ENCODE measurements at regions not wholly inside any gene's neighbourhood (a gene's known extent, or its start where the extent isn't known, plus 50 kb on each side); places are given as distances from the start of the nearest gene placed in this dataset.
"Not testable (repeated sequence)": the region's sequence is repeated elsewhere in the genome, so short reads cannot be mapped to it uniquely, and the experiment has no call there.

DNA sequence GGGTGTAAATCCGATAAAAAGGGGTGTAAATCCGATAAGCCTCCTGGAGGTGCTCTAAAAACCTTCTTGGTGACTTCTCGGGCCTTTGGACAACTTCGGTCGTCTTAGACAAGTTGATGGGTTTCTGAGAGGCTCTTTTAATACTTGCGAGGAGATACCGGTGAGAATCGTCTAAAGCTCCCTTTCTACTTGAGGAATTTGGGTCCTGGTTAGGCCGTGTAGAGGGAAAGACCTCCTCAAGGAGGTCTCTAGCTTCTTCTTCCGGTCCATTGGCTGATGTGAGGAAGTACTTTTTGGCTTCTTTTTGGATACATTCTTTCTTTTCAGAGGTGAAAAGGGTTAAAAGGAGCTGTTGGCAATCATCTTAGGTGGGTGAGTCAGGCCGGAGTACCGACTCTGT is 128.5 kb downstream of the ART5 start:
- DNase-seq = not testable (repeated sequence)

DNA sequence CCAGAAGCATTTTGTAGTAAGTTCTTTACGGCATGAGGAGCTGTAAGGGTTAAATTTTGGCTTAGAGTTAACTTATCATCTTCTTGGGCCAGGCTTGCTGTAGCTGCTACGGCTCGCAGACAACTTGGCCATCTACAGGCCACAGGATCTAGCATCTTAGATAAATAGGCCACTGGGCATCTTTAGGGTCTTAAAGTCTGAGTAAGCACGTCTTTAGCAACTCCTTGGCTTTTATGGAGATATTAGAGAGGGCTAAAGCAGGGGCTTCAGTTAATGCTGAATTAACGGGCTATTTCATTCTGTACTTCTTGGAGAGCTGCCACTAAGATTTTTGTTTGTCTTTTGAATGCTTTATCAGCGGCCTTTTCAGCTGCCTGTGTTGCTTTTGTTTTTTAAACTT is 129.0 kb downstream of the ART5 start:
- DNase-seq = not testable (repeated sequence)

DNA sequence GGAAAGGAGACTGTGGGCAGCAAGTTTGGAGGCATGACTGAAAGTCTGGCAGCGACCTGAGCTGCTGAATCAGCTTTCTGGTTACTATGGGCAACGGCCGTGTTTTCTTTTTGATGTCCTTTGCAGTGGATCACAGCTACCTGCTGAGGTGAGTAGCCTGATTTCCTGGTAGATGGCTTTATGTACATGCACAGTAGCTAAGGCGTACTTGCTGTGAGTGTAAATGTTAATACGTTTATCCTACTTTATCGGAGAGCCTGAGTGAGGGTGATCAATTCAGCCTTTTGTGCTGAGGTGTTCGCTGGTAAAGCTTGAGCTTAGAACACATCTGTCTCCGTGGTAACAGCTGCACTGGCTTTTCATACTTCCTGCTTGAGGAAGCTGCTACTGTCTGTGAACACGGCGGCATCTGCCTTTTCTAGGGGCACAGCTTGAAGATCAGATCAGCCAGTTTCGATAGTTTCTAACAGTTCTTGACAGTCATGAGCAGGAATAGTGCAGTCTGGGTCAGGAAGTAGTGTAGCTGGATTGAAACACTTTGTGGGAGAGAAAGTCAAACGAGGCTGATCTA is 129.6 kb downstream of the ART5 start:
- DNase-seq = peak; percentile 56

DNA sequence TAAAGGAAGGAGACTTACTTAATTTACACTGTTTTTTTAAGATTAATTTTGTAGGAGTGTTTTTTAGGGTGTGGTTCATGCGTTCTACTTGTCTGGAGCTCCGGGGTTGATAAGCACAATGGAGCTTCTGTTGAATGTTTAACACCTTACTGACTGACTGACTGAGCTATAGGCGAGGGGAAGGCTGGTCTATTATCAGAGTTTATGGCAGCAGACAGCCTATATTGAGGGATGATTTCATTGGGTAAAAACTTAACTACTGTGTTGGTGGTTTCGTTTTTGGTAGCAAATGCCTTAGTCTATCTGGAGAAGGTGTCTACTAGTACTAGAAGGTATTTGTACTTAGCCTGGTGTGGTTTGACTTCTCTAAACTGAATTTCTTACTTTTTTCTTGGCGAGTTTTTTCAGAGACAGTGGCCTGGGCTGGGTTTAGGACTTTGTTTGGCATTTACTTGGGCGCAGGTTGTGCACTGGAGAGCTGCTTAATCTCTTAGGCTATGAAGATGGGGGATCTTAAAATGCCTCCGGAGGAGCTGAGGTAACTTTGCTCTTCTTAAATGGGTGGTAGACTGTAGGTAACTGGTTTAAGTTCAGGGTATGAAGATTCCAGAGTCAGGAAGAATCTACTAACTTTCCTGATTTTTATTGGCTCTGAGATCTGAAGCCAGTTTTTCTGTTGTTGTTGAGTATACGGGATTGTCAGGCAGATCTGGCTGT is 130.2 kb downstream of the ART5 start:
- DNase-seq = not testable (repeated sequence)

DNA sequence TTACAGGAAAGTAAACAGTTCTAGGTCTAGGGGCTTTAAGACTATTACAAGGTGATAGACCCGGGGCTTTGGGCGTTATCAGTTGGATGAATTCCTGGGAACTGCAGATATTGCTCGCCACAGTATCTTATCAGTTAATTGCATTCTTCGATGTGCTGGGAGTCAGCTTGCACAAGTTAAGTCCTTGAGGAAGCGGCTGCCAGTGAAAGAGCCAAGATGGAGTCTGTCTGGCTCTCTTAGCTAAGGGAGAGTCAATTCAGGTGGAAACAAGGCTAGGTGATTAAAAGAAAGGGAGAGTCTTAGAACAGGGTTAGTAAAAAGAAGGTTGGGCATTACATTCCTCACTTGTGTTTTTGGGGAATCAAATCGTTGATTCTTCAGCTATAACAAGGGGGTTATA is 130.6 kb upstream of the ZNF195 start:
- DNase-seq = not testable (repeated sequence)

DNA sequence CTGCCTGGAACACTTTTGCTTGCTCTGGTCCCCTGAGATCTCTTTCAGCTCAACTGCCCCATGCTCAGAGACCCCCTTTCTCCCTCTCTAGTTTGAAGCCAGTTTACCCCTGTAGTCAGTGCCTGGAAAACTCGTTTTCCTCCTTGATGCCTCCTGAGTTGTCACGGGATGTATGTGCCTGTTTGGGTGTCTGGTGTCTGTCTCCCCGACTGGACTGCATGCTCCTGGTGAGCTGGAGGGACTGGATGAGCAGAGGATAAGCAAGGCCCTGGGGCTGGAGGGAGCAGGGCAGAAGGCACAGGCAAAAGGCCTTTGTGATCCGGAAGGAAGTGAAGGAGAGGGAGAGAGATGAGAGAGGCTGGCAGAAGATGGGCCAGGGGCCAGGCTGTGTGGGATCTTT is 120.3 kb upstream of the ZNF195 start:
- DNase-seq = not testable (repeated sequence)

DNA sequence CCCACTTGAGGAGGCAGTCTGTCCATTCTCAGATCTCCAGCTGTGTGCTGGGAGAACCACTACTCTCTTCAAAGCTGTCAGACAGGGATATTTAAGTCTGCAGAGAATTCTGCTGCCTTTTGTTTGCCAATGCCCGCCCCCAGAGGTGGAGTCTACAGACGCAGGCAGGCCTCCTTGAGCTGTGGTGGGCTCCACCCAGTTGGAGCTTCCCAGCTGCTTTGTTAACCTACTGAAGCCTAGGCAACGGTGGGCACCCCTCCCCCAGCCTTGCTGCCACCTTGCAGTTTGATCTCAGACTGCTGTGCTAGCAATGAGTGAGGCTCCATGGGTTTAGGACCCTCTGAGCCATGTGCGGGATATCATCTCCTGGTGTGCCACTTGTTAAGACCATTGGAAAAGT is 119.4 kb upstream of the ZNF195 start:
- peak; percentile 35 for DNase-seq

DNA sequence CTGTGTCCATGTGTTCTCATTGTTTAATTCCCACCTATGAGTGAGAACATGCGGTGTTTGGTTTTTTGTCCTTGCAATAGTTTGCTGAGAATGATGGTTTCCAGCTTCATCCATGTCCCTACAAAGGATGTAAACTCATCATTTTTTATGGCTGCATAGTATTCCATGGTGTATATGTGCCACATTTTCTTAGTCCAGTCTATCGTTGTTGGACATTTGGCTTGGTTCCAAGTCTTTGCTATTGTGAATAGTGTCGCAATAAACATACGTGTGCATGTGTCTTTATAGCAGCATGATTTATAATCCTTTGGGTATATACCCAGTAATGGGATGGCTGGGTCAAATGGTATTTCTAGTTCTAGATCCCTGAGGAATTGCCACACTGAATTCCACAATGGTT is 114.2 kb upstream of the ZNF195 start:
- not testable (repeated sequence) for DNase-seq

DNA sequence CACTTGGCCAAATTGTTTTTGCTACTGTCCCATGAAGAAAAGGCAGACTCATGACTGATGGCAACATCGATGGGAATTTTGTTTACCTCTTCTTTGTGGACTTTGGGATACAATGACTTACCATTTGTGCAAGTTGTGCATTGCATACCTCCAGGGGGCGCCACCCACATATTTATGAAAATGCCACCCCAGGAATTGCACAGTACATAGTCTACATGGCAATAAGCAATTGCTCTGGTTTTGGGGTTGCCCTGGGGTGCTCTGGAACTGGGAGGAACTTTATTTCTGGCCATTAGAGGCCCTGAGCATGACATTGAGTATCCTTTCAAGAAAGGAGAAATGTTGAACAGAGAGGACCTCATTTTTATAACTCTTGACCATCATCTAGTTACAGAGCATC is 109.1 kb upstream of the ZNF195 start:
- not testable (repeated sequence) for DNase-seq

DNA sequence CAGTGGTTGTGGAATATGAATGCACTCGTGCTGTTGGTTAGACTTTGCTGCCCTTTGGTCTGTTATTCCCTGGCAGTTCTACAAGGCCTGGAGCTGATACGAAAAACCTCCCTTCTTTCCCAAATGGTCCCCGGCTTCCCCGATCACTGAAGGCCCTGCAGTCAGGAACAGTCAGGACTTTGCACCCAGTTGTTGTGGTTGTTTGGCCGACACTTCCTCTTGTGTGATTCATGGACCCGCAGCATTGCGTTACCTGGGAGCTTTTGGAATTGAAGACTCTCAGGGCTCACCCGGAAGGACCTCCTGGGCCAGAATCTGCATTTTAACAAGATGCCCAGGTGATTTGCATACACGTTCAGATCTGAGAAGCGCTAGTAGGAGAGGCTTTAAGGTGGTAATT is 106.8 kb upstream of the ZNF195 start:
- not testable (repeated sequence) for DNase-seq

DNA sequence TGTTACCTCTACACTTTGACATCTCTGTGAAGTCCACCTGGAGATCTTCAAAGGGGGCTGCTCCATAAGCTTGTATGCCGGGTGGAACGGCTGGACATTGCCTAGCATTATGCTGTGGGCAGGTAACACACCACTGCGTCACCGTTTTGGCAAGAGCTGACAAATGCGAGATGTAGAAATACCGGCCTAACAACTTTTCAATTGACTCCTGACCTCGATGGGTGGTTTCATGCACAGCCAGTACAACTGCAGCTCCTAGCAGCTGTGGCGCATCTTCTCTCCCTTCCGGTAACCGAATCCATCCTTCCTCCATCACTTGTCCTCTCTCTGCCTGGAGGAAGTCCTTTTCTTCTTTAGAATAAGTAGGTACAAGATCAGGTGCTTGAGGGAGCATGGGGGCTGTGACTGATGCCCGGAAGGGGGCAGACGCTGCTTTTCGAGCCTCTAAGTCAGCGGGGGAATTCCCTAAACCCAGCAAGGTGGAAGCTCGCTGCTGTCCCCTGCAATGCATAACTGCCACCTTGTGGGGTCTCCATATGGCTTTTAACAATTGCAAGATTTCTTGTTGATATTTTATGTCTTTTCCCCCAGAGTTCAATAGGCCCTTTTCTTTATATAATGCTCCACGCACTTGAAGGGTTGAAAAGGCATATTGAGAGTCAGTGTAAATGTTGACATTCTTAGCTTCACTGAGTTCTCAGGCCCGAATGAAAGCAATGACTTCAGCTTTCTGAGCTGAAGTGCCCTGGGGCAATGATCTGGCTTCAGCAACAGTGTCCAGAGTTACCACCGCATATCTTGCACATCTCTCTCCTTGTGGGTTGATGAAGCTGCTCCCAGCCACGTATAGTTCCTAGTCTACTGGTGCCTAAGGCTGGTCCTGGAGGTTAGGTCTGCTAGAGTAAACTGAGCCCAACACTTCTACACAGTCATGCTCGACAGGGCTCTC is 98.3 kb upstream of the ZNF195 start:
- DNase-seq = not testable (repeated sequence)

DNA sequence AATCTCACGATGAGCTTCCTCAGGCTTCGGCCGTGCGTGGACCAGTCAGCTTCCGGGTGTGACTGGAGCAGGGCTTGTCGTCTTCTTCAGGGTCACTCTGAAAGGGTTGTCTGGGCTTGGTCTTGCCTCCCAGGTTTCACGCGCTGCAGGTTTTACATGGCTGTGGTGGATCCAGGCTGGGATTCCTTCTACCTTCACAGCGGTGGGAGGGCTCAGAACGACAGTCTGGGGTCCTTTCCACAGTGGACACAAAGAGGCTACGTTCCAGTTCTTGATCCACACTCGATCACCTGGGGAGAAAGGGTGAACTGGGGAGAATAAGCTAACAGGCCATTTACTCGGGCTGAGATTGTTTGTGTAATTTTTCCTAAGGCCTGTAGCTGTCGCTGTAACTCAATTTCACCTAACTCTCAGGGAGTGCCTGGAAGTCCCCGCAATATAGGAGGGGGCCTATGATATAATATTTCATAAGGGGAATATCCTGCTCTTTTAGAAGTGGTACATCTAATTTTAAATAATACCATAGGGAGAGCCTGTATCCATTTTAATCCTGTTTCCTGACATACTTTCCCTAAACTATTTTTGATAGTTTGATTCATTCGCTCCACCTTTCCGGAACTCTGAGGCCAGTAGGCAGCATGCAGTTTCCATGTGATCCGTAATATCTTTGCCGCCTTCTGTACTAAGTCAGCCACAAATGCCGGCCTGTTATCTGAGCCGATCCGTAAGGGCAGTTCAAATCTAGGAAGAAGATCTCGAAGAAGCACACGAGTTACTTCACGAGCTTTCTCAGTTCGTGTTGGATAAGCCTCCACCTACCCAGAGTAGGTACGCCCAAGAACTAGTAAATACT is 97.4 kb upstream of the ZNF195 start:
- not testable (repeated sequence) for DNase-seq

DNA sequence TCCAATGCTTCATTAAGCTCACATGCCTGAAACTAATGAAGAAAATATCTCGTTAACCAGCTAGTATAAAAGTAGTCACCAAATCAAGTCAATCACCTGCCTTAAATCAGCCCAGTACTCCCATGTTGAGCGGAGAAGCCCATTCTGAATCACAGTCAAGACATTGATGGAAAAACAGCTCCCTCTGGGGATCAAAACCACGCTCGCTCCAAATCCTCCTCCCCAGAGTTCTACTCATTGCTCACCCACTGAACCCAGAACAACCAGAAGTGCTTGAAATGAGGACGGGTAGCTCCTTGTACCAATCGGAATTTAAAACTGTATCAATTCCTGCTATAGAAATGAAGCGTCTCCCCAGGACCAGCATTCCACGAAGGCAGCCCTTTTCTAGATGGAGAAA is 90.0 kb upstream of the ZNF195 start:
- DNase-seq = not testable (repeated sequence)

DNA sequence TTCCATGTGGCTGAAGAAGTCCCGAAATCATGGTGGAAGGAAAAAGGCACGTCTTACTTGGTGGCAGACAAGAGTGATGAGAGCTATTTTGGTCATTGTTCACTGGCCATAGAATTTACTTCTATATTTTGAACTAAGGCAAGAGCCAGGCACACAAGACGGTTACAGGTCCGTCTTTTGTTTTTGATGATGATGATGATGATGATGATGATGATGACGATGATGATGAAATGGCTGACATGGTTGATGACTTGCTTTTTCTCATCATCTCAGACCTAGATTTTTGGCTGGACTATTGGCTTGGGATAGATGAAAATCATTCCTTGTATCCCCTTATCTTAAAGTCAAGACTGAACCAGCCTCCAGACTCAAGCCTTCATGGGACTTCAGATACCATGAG is 88.7 kb upstream of the ZNF195 start:
- DNase-seq = not testable (repeated sequence)

DNA sequence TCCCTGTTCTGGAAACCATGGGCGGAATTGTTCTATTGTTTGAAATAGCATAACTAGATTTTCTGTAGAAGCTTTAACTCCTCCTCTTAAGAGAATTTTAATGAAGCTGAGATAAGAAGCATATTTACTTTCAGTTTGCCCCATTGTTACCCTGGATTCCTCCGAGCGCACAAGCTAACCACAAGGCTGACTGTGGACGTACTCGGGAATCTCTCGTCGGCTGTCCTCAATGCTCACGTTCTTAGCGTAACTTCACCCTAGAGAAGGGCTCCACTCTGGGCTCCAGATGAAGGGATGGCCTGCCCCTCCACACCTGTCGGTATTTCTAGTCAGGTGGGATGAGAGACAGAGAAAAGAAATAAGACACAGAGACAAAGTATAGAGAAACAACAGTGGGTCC is 76.7 kb upstream of the ZNF195 start:
- DNase-seq = not testable (repeated sequence)

DNA sequence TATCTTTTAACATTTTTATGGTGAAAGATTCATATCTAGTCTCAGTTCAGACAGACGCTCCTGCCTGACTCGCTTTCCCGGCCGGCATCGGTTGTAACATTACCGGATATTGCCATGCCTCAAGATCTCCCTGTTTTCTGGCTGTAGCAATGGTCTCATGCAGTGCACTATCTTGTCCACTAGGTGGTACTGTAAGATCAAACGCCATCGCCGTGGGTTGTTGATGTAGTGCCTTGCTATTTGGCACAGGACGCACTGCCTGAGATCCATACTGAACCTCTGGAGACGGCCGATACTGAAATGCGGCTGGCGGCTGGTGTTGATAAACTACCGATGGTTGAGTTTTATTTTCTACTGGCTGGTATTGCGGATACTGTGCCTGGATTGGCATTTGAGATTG is 75.9 kb upstream of the ZNF195 start:
- peak; percentile 52 for DNase-seq

DNA sequence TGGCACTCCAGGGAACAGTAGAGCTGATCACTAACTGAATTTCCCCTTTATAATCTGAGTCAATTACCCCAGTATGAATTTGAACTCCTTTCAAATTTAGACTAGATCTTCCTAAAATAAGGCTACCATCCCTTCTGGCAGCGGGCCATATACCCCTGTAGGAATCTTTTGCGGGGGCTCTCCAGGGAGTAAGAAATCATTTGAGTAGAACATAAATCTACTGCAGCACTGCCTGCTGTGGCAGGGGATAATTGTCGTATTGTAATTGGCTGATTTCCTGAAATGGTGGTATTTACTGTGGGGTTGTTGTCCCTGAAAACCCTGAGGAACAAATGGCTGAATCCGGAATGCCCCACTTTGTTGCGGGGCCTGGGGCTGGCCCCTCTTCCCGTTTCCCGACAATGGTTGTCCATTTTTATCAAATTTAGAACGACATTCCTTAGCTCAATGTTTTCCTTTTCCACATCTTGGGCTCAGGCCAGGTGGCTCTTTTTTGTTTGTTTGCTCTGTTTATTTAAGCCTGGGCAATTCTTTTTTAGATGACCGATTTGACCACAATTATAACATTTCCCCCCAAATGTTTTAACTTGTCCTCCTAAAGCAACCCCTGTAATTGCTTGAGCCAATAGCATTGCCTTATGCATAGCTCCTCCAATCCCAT is 74.8 kb upstream of the ZNF195 start:
- DNase-seq = not testable (repeated sequence)

DNA sequence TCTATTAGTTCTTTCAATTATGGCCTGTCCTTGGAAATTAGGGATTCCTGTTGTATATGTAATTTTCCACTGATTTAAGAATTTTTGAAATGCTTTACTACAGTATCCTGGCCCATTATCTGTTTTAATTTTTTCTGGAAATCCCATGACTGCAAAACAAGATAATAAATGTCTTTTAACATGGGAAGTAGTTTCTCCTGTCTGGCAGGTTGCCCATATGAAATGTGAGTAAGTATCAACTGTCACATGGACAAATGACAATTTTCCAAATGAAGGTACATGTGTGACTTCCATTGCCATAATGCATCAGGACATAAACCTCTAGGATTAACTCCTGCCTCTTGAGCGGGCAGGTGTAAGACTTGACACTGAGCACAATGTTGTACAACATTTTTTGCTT is 71.9 kb upstream of the ZNF195 start:
- not testable (repeated sequence) for DNase-seq

DNA sequence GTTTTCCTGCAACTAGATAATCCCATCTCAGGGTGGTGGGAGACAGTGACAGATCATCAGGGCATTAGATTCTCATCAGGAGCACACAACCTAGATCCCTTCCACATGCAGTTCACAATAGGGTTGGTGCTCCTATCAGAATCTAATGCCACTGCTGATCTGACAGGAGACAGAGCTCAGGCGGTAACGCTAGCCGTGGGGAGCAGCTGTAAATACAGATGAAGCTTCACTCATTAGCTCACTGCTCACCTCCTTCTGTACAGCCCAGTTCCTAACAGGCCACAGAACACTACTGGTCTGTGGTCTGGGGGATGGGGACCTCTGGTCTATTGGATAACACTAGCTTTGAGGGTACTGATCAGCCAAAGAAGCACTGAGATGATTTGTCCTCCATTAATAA is 66.6 kb upstream of the ZNF195 start:
- DNase-seq = not testable (repeated sequence)

DNA sequence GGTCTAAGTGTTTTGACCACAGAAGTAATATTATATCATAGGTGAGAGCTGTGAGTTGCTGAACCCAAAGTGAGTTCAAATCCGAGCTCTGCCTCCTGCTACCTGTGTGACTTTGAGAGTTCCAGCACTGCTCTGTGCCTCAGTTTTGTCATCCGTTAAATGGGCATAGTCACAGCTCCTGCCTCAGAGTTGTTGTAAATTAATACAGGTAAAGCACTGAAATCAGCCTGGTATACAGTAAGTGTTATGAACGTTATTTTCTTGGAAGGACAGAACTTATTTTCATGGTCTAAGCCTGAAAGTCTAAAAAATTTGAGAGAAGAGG is 65.4 kb upstream of the ZNF195 start:
- DNase-seq = not testable (repeated sequence)

DNA sequence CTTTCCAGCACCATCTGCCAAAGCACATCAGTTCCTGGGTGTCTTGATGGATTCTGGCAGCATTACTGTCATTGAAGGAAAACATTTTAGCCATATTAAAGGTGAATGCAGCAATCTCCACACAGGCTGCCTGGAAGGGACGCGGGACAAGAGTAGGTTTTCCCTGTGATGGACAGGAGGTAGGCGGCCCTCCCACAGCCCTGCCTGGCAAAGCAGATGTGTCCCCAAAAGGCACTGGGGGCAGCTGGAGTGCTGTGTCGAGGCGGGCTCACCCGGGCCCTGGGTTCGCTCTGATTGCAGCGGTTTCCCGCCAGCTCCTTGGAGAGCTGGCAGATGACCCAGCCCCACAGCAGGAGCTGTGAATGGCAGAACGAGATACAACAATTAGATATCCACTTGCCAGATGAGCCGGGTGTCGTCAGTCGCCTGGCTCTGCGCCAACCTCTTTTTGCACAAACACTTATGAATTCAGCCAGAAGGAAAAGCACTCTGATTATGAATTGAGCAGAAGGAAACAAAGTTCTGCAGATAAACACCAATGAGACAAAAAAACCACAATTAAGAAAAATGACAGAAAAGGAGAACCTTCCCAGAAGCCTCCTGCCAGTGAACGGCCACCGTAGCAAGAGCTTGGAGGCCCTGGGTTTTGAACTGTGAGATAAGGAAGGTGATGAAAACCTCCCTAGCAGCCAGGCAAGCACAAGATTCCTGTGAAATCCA is 64.9 kb upstream of the ZNF195 start:
- not testable (repeated sequence) for DNase-seq

DNA sequence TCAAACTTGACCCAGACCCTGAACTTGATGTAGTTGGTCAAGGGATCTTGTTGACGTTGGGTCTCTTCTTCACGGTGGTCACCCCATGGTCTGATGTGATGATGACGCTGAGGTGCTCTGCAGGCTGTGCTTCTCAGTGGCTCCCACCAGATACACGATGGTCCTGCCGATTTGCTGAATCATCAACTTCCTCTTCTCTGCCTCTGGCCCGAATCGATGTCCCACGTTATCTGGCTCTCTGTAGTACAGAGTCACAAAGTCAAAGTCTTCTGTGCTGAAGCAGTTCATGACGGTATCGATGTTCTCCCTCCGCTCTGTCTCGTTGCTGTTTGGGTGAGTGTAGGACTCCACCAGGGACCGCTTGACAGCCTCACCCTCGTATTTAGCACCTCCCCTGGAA is 58.5 kb upstream of the ZNF195 start:
- DNase-seq = not testable (repeated sequence)
